HL-60 (cell line): ENCODE measurements at regions not wholly inside any gene's neighbourhood (a gene's known extent, or its start where the extent isn't known, plus 50 kb on each side); places are given as distances from the start of the nearest gene placed in this dataset.

Experiments used
- TF ChIP-seq, protein P1 (sequence below): IDR thresholded peaks from one replicate; pipeline ENCODE4 v1.5.1; 2011; ENCODE audit warnings: low read length, control low read depth, inconsistent platforms; ENCODE audit not compliant: insufficient read depth
- TF ChIP-seq, protein P2 (sequence below): IDR thresholded peaks from 2 replicates; pipeline ENCODE4 v1.6.1; 2012; ENCODE audit warnings: low read depth; ENCODE audit not compliant: insufficient replicate concordance

DNA sequence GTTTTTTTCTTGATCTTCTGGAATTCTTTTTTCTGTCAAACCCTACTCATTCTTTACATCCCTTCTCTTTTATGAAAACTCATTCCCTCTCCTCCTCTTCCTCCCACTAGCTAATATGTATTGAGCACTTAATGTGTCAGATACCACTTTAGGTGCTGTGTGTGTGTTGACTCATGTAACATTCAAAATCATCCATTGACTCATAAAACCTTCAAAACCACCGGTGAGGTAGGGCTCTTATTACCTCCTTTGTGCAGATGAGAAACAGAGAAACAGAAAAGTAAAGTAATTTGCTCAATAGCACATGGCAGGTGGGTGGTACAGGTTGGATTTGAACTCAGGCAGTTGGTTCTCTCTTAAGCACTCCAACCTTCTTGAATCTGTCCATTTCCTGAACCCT is 136.3 kb upstream of the NEDD9 start:
- TF ChIP-seq, protein P1, sequence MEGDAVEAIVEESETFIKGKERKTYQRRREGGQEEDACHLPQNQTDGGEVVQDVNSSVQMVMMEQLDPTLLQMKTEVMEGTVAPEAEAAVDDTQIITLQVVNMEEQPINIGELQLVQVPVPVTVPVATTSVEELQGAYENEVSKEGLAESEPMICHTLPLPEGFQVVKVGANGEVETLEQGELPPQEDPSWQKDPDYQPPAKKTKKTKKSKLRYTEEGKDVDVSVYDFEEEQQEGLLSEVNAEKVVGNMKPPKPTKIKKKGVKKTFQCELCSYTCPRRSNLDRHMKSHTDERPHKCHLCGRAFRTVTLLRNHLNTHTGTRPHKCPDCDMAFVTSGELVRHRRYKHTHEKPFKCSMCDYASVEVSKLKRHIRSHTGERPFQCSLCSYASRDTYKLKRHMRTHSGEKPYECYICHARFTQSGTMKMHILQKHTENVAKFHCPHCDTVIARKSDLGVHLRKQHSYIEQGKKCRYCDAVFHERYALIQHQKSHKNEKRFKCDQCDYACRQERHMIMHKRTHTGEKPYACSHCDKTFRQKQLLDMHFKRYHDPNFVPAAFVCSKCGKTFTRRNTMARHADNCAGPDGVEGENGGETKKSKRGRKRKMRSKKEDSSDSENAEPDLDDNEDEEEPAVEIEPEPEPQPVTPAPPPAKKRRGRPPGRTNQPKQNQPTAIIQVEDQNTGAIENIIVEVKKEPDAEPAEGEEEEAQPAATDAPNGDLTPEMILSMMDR: no peak
- TF ChIP-seq, protein P2, sequence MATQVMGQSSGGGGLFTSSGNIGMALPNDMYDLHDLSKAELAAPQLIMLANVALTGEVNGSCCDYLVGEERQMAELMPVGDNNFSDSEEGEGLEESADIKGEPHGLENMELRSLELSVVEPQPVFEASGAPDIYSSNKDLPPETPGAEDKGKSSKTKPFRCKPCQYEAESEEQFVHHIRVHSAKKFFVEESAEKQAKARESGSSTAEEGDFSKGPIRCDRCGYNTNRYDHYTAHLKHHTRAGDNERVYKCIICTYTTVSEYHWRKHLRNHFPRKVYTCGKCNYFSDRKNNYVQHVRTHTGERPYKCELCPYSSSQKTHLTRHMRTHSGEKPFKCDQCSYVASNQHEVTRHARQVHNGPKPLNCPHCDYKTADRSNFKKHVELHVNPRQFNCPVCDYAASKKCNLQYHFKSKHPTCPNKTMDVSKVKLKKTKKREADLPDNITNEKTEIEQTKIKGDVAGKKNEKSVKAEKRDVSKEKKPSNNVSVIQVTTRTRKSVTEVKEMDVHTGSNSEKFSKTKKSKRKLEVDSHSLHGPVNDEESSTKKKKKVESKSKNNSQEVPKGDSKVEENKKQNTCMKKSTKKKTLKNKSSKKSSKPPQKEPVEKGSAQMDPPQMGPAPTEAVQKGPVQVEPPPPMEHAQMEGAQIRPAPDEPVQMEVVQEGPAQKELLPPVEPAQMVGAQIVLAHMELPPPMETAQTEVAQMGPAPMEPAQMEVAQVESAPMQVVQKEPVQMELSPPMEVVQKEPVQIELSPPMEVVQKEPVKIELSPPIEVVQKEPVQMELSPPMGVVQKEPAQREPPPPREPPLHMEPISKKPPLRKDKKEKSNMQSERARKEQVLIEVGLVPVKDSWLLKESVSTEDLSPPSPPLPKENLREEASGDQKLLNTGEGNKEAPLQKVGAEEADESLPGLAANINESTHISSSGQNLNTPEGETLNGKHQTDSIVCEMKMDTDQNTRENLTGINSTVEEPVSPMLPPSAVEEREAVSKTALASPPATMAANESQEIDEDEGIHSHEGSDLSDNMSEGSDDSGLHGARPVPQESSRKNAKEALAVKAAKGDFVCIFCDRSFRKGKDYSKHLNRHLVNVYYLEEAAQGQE: no peak
